LNCAP (cell line): ENCODE measurements at regions not wholly inside any gene's neighbourhood (a gene's known extent, or its start where the extent isn't known, plus 50 kb on each side); places are given as distances from the start of the nearest gene placed in this dataset.

ENCODE experiments used
- TF ChIP-seq, protein P1 (sequence below): fragments of 450-650 bp; IDR thresholded peaks from 2 replicates; pipeline ENCODE4 v1.5.1; 2017; ENCODE audit warnings: mild to moderate bottlenecking

DNA sequence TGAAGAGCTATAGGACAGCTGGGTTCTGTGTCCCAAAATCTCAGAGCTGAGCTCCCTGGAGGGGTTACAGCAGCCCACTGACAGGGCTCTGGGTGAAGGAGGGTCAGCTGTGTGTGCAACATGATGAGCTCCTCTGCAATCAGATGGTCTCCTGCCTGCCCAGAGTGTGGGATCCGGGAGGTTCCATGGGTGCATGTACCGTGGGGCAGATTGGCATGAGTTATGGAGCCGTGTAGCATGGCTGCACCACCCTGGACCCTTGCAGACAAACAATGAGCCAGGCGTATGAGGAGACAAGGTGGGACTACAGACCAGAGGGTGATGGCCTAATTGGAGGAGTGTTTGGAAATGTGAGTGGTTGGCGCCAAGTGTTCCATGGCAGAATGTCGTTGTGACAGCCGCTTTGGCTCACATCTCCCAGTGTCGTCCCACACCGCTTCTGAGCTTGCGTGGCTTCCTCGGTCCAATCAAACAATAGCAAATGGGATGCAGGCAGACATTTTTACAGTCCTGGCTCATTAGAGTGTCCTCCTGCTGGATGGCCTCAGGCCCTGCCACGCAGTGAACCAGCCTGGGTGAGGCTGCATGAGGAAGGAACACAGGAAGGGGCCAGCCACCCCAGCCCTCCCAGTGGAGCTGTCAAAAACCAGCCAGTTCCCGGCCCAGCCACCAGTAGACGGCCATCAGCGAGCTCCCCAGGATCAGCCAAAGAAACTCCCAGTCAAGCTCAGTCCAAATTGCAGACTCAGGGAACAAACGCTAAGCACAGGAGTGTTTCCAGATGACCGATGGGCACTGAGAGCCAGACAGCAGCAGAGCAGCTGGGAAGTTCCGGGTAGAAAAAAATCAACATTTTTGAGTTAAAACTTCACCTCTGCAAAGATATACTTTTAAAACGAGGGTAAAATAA is 1066.9 kb downstream of the BRD1 start:
- TF ChIP-seq, protein P1, sequence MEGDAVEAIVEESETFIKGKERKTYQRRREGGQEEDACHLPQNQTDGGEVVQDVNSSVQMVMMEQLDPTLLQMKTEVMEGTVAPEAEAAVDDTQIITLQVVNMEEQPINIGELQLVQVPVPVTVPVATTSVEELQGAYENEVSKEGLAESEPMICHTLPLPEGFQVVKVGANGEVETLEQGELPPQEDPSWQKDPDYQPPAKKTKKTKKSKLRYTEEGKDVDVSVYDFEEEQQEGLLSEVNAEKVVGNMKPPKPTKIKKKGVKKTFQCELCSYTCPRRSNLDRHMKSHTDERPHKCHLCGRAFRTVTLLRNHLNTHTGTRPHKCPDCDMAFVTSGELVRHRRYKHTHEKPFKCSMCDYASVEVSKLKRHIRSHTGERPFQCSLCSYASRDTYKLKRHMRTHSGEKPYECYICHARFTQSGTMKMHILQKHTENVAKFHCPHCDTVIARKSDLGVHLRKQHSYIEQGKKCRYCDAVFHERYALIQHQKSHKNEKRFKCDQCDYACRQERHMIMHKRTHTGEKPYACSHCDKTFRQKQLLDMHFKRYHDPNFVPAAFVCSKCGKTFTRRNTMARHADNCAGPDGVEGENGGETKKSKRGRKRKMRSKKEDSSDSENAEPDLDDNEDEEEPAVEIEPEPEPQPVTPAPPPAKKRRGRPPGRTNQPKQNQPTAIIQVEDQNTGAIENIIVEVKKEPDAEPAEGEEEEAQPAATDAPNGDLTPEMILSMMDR: no peak

DNA sequence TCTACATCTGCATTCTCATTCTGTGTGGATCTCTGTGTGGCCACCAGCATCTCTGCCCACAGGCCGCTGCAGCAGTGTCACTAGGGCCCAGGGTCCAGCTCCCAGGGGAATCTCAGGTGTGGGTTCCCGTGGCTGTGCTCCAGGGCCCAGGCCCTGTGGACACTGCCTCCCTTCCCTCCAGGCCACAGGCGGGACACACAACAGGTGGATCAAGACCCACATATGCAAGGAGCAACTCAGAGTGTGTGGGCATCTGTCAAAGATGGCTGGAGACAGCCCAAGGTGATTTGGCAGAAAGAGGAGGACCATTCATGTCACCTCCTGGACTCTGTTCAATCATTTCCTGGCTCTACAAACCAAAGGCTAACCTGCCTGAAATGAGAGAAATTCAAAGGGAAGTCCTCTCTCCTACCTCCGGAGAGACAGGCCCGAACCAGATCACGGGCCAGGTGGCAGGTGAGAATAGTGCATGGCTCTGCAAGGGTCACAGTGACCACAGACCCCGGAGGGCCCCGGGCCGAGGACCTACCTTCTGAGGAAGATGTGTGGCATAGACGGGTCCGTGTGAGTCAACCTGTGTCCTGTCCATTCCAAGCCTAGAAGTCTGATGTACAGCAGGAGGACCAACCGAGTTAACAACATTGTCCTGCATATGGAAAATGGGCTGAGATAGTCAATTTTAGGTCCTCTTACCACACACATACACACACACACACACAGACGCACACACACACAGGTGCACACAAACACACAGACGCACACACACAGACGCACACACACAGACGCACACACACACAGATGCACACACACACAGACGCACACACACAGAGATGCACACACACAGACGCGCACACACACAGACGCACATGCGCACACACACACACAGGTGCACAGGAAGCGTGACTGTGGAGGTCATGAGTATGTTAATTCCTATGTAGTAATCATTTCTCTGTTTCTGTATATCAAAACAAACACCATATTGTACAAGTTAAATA is 1068.5 kb downstream of the BRD1 start:
- TF ChIP-seq, protein P1: no peak

DNA sequence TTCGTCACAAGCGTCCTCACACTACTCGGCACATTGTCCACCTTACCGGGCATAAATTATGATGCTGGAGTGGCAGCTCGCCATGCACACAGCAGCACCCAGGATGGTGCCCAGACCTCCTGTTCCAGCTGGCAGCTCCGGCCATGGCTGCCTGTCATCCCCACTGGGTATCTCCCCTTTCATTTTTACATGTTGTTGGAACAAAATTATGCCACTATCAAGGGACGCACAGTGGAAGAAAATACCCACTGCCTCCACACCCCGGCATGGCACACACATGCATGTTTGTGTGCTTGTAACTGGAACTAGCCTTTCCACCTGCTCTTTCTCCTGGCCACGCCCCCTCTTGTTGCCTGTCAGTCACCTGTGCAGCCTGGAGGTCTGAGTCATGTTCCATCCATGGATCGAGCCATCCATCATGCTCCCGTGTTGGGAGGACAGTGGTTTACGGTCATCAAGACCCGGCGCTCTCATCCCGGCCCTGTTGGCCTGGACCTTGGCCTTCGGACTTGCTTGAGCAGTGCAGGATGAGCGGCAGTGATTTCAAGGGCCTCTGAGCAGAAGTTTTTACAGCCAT is 1069.6 kb downstream of the BRD1 start:
- TF ChIP-seq, protein P1: no peak

DNA sequence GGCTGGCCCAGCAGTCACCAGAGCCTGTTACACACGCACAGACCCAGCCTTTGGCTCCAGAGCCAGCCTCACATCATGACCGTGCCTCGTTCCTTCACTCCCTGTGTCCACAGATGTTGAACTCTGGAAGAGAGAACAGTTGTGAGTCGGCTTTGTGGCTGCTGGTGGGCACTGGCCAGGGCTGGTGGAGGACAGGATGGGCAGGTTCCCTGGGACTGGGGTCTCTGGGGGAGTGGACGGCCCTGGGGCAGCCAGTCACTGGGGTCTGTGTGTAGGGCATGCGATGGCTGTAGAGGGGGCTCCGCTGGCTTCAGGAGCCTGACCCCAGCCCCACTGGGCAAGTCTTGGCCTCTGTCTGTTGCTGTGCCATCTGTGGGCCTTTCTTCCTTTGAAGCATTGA is 1070.1 kb downstream of the BRD1 start:
- TF ChIP-seq, protein P1: no peak

DNA sequence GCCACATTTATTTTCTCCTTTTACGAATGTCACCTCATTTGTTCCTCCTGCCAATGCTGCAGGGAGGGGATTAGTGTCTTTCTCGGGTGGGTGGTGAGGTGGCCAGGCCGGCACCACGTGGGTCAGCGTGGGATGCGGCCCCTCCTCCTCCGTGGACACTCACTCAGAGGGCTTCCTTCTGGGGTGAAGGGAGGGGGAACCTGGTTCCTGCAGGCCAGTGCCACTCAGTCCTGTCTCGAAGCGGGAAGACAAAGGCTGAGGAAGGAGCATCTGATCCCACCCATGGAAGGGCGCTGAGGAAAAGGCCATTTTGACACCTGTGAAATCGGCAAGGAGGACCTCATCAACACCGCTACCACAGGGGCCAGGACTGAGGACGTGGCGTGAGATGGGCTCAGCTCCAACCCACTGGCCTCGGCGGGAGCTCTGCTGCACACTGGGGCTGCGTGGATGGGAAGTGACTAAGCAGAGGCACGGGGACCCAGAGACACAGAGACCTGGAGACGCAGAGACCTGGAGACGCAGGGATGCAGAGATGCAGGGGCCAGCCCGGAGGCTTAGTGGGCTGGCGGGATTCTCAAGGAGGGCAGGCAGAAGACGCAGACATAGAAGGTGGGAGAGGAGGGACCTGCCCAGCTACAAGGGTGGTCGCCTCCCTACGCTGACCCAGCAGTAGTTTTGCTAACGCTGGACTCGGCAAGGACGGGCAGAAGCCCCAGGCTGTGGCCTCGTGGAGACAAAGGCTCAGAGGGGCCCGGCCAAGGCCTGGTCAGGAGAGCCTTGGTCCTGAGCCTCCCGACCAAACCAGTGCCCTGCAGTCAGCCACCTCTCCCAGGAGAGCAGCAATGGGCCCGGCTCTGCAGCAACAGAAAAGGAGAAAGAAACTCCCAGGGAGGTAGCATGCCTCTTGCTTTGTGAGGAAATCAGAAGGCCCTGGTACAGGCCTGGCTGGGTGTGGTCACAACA is 1071.2 kb downstream of the BRD1 start:
- TF ChIP-seq, protein P1: no peak

DNA sequence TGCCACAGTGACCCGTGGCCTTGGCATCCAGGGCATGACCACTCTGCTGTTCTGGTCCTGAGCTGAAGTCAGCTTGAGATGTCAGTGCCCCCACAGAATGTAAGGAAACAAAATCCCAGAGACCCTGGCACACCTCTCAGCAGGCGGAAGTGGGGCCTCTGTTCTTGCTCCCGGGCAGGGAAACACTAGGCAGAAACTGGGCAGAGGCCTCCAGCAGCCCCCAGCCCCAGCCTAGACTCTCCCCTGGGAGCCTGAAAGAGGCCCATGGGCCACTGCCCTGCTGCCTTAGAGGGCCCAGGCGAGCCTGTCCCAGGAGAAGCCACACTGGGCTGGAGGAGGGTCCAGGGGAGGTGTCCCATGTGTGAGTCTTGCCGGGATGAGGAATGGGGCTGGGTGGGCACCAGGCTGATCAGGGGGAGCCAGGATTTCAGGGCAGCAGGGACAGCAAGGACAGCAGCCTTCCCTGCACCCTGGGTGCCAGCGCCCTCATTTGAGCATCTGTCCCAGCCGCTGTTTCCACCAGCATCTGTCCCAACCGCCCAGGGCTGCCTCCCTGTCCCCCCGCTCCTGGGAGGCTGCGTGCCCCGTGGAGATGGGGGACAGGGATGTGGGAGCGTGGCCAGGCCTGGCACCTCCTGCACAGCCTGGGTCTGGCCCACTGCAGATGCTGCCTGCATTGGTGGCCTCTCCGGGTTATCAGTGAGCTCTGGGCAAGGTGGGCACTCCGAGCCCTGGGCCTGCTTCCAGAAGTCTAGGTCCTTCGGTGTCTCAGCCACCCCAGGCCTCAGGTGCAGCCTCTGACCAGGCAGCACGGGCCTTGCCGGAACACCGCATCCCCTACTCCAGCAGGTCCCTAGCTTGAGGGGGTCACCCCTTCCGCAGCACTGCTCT is 1072.4 kb downstream of the BRD1 start:
- TF ChIP-seq, protein P1: no peak
